Activated CD8-positive, alpha-beta memory T cell treated with anti-CD3 and anti-CD28 coated beads, Interleukin-2, amount 10 ng/mL, durations not matched to agents 7 days and 5 days (primary cell): ENCODE measurements at regions not wholly inside any gene's neighbourhood (a gene's known extent, or its start where the extent isn't known, plus 50 kb on each side); places are given as distances from the start of the nearest gene placed in this dataset.
"Not testable (repeated sequence)": the region's sequence is repeated elsewhere in the genome, so short reads cannot be mapped to it uniquely, and the experiment has no call there.

ENCODE experiments used
- ATAC-seq: fragments of 150-1000 bp; cut with Tn5 transposase; one replicate; pipeline ENCODE4 v1.10.0; 2021; ENCODE audit warnings: moderate library complexity
- CTCF ChIA-PET: fragments of 350-600 bp; sonication (Branson Sonifier 250); formaldehyde crosslinking; loops from one replicate; lab custom pipeline; 2021; ENCODE audit warnings: antibody characterized with exemption; lab: Charles Lee
- DNase-seq: peaks from one replicate; pipeline ENCODE4 v3.0.0-alpha.2; 2020
- H3K27ac Mint-ChIP-seq: one replicate; pipeline ENCODE4 v1.8.0; 2021; ENCODE audit warnings: mild to moderate bottlenecking, mixed read lengths
- H3K27me3 Mint-ChIP-seq: one replicate; pipeline ENCODE4 v1.8.0; 2021; ENCODE audit warnings: mixed read lengths
- H3K36me3 Mint-ChIP-seq: one replicate; pipeline ENCODE4 v1.8.0; 2021; ENCODE audit warnings: mild to moderate bottlenecking, mixed read lengths
- H3K4me1 Mint-ChIP-seq: one replicate; pipeline ENCODE4 v1.8.0; 2021; ENCODE audit warnings: mixed read lengths
- H3K4me3 Mint-ChIP-seq: one replicate; pipeline ENCODE4 v1.8.0; 2021; ENCODE audit warnings: mild to moderate bottlenecking, moderate library complexity, mixed read lengths
- H3K9me3 Mint-ChIP-seq: one replicate; pipeline ENCODE4 v1.8.0; 2022; ENCODE audit warnings: low read depth, mixed read lengths

DNA sequence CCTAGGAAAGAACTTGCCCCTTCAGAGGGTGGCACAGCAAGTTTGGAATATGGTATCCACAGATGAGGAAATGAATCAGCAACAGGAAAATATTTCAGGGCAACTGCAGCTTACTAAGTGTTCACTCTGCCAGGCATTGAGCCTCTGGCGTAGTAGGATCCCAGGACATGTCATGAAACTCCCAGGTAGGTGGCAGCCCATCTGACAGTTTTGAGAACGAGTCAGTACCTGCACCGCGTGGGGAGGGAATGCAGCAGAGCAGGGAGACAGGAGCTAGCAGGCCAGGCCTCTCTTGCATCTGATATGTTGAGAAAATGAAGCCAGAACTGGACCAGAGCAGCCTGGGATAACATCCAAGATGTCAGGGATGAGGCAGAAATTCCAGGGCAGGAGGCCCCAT is 208.6 kb downstream of the BCL2L11 start:
- H3K4me1 Mint-ChIP-seq, H3K27ac Mint-ChIP-seq, H3K4me3 Mint-ChIP-seq, CTCF ChIA-PET, H3K9me3 Mint-ChIP-seq, H3K36me3 Mint-ChIP-seq, ATAC-seq, H3K27me3 Mint-ChIP-seq, DNase-seq: not testable (repeated sequence)

DNA sequence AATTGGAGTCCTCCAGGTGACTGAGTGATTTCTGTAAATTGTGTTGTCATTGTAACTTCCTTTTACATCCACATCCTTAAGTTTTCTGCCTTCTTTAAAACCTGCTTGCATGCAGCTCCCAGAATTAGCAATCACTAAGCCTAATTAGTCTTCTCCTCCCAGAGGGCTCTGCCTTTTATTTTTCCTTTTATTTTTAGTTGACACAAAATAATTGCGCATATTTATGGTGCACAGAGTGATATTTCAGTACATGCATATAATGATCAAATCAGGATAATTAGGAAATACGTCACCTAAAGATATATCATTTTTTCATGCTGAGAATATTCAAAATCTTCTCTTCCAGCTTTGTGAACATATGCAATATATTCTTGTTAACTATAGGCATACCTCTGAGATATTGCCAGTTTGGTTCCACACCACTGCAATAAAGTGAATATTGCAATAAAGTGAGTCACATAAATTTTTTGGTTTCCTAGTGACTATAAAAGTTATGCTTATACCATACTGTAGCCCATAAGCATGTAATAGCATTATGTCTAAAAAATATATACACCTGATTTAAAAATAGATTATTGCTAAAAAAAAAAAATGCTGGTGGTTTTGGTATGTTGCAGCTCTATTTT is 210.5 kb downstream of the BCL2L11 start:
- CTCF ChIA-PET, ATAC-seq, H3K27me3 Mint-ChIP-seq, H3K36me3 Mint-ChIP-seq, DNase-seq, H3K4me3 Mint-ChIP-seq, H3K4me1 Mint-ChIP-seq, H3K9me3 Mint-ChIP-seq, H3K27ac Mint-ChIP-seq: not testable (repeated sequence)

DNA sequence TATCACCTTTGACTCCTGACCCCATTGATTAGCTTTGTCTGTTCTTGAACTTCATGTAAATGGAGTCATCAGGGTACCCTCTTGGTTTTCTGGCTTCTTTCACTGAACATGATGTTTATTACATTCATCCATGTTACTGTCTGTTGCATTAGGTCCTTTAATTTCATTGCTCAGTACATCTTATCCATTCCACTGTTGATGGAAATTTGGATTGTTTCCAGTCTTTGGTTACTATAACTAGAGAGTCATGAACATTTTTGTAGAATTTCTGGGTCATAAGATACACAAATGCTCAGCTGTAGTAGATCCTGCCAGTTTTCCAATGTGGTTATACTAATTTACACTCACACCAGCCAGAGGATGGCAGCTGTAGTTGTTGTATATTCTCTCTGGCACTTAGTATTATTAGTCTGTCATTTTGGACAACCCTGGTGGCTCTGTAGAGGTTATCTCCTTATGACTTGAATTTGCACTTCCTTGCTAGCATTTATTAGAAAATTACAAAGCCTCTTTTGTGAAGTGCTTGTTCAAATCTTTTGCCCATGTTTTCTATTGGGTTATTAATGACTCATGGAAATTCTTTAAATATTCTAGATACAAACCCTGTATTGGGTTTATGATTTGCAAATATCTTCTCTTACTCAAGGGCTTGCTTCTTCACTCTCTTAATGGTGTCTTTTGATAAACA is 214.7 kb downstream of the BCL2L11 start:
- H3K36me3 Mint-ChIP-seq, CTCF ChIA-PET, ATAC-seq, H3K4me1 Mint-ChIP-seq, H3K4me3 Mint-ChIP-seq, H3K9me3 Mint-ChIP-seq, H3K27me3 Mint-ChIP-seq, H3K27ac Mint-ChIP-seq, DNase-seq: not testable (repeated sequence)

- H3K4me1 Mint-ChIP-seq, H3K9me3 Mint-ChIP-seq, H3K4me3 Mint-ChIP-seq, ATAC-seq, DNase-seq, H3K27me3 Mint-ChIP-seq, CTCF ChIA-PET, H3K36me3 Mint-ChIP-seq, H3K27ac Mint-ChIP-seq: not testable (repeated sequence)
These were observed 217.8 kb downstream of the BCL2L11 start for GRCh38 chr2:111338474-111338873.

- ATAC-seq, H3K36me3 Mint-ChIP-seq, H3K4me1 Mint-ChIP-seq, H3K9me3 Mint-ChIP-seq, DNase-seq, H3K4me3 Mint-ChIP-seq, H3K27me3 Mint-ChIP-seq, H3K27ac Mint-ChIP-seq, CTCF ChIA-PET: not testable (repeated sequence)
These were observed 218.8 kb downstream of the BCL2L11 start for GRCh38 chr2:111339476-111339875.

GRCh38 chr2:111344590-111344989 is 223.9 kb downstream of the BCL2L11 start:
- ATAC-seq, H3K27ac Mint-ChIP-seq, H3K4me1 Mint-ChIP-seq, CTCF ChIA-PET, H3K4me3 Mint-ChIP-seq, H3K27me3 Mint-ChIP-seq, DNase-seq, H3K9me3 Mint-ChIP-seq, H3K36me3 Mint-ChIP-seq: not testable (repeated sequence)

GRCh38 chr2:111345439-111345838 is 224.7 kb downstream of the BCL2L11 start:
- H3K27ac Mint-ChIP-seq, H3K4me1 Mint-ChIP-seq, H3K27me3 Mint-ChIP-seq, H3K9me3 Mint-ChIP-seq, DNase-seq, ATAC-seq, CTCF ChIA-PET, H3K36me3 Mint-ChIP-seq, H3K4me3 Mint-ChIP-seq: not testable (repeated sequence)

- ATAC-seq, H3K4me1 Mint-ChIP-seq, H3K36me3 Mint-ChIP-seq, H3K9me3 Mint-ChIP-seq, DNase-seq, H3K4me3 Mint-ChIP-seq, CTCF ChIA-PET, H3K27me3 Mint-ChIP-seq, H3K27ac Mint-ChIP-seq: not testable (repeated sequence)
These were observed 225.6 kb downstream of the BCL2L11 start for GRCh38 chr2:111346018-111346930.

DNA sequence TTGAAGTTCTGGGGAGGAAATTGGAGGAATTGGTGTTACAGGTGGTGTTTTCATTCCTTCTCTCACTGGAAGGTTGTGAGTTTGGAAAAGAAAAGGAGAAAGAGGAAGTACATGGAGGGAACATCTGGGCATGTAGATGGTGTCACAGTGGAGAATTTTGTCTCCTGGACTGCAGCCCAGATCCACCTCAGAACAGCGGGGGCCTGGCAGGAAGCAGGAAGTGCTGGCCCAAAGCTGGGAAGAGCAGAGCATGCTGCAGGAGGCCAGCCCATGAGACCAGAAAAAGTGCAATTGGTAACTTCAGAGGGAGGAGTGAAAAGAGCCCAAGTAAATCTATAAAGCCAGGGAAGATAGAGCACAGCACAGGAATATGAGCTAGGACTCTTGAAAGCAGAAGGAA is 227.0 kb downstream of the BCL2L11 start:
- H3K27ac Mint-ChIP-seq, H3K27me3 Mint-ChIP-seq, H3K4me1 Mint-ChIP-seq, DNase-seq, H3K9me3 Mint-ChIP-seq, H3K4me3 Mint-ChIP-seq, CTCF ChIA-PET, H3K36me3 Mint-ChIP-seq, ATAC-seq: not testable (repeated sequence)

- H3K36me3 Mint-ChIP-seq, H3K27ac Mint-ChIP-seq, H3K4me3 Mint-ChIP-seq, ATAC-seq, DNase-seq, H3K27me3 Mint-ChIP-seq, H3K9me3 Mint-ChIP-seq, CTCF ChIA-PET, H3K4me1 Mint-ChIP-seq: not testable (repeated sequence)
These were observed 227.6 kb downstream of the BCL2L11 start for GRCh38 chr2:111348316-111348715.

DNA sequence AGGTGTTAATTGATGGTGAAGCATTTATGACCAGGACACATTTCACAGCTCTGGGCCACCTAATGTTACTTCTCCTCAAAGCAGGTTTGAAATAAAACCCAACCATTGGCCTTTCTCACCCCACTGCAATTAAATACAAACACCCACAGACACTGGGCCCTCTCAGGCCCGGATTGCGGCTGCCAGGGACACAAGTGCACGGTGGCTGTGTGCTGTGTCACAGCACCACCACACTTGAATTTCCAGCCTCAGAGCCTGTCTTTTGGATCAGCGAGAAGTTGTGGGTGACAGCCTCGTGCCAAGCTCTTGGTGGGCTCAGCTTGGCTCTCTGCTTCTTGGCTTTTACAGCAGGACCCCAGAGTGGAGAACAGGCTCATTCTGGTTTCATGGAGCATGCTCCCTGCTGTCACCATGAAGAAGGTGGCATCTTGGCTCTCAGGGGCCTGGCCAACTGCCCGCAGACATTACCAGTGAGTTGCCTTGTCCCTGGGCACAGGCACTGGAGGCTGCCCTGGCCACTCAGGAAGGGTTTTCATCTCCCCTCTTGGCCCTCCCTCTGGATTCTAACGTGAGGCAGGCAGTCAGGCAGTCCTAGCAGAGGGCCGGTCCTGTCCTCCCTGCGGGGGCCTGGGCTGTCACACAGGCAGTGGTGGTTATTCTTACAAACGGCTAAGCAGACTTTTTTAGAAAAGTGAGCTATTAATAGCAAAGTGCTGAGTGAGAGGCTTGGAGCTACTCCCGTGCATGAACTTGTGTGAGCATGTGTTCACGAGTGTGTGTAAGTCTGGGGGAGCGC is 234.5 kb downstream of the BCL2L11 start:
- H3K4me3 Mint-ChIP-seq, CTCF ChIA-PET, H3K4me1 Mint-ChIP-seq: not testable (repeated sequence)

DNA sequence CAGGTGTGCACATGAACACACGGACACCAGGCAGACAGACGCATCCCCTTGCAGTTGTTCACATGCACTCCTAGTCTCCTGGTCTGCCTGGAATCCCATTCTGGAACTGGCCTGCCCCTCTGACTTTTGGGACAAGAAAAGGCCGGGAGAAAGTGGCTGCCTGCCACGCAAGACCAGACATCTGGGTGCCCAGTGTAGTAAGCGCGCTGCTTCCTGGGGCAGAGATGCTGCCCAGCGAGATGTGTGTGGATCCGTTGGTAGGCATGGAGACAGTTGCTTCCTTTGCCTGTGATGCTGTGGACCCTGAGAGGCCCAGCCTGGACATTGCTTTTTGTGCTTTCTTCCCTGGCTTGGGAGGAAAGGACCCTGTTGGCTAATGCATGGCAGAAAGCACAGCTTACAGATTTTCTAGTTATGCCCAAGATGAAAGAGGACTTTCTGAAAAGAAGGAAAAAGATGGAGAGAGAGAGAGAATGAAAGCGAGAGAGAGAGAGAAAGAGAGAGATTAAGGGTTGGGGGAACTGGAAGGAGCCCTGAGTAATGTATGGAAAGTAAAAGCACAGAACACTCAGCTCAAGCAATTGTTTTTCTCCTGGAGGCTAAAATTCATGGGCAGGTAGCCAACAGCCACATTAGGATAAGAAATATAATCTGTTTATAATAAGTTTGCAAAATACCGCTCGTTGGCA is 235.3 kb downstream of the BCL2L11 start:
- ATAC-seq, H3K27me3 Mint-ChIP-seq, H3K9me3 Mint-ChIP-seq, H3K4me1 Mint-ChIP-seq, CTCF ChIA-PET, H3K4me3 Mint-ChIP-seq, DNase-seq, H3K27ac Mint-ChIP-seq, H3K36me3 Mint-ChIP-seq: not testable (repeated sequence)

More for the DNA sequence above, 234.5 kb downstream of the BCL2L11 start:
- H3K27me3 Mint-ChIP-seq, H3K36me3 Mint-ChIP-seq, DNase-seq, H3K9me3 Mint-ChIP-seq, ATAC-seq, H3K27ac Mint-ChIP-seq: not testable (repeated sequence)
